H1 (cell line): ENCODE measurements at regions not wholly inside any gene's neighbourhood (a gene's known extent, or its start where the extent isn't known, plus 50 kb on each side); places are given as distances from the start of the nearest gene placed in this dataset.

Experiments
- CTCF ChIA-PET: fragments of 300-600 bp; sonication (Branson Sonifier 250); formaldehyde crosslinking; loops from one replicate; lab custom pipeline; 2021; ENCODE audit not compliant: partially characterized antibody; lab: Charles Lee
- POLR2A ChIA-PET: fragments of 300-600 bp; sonication (Branson Sonifier 250); formaldehyde crosslinking; loops from one replicate; lab custom pipeline; 2021; ENCODE audit warnings: inconsistent platforms; ENCODE audit not compliant: partially characterized antibody; lab: Charles Lee
- DNase-seq, 2 experiments: peaks; one replicate each; pipeline versions ENCODE4 v3.0.0 to v3.0.0-alpha.2; 2010 to 2022; ENCODE audit warnings: low spot score in 2 of 2, low read depth in 1 of 2, mixed read lengths in 1 of 2
- FAIRE-seq: peaks from 2 replicates; lab custom pipeline; 2011; peaks lifted over from hg19 to GRCh38; lab: Jason Lieb, UNC
- H2AFZ ChIP-seq: 2 replicates; pipeline ENCODE4 v1.8.1; 2012; ENCODE audit warnings: low read length, inconsistent platforms
- H2AK5ac ChIP-seq: 2 replicates; pipeline ENCODE4 v1.6.1; 2013; ENCODE audit warnings: low read depth, low read length
- H2BK120ac ChIP-seq: replicated peaks from 2 replicates; pipeline ENCODE3; 2013; ENCODE audit warnings: low read depth, low read length, inconsistent platforms
- H2BK12ac ChIP-seq: 2 replicates; pipeline ENCODE4 v1.6.1; 2013; ENCODE audit warnings: low read depth, low read length
- H2BK15ac ChIP-seq: 2 replicates; pipeline ENCODE4 v1.6.1; 2013; ENCODE audit warnings: low read length
- H2BK20ac ChIP-seq: 2 replicates; pipeline ENCODE4 v1.6.1; 2013; ENCODE audit warnings: low read length
- H2BK5ac ChIP-seq: 2 replicates; pipeline ENCODE4 v1.6.1; 2013; ENCODE audit warnings: low read depth, low read length
- H3K14ac ChIP-seq: 2 replicates; pipeline ENCODE4 v1.6.1; 2013; ENCODE audit warnings: inconsistent platforms; ENCODE audit not compliant: insufficient read length
- H3K18ac ChIP-seq: 2 replicates; pipeline ENCODE4 v1.6.1; 2013; ENCODE audit warnings: low read length; ENCODE audit errors: extremely low read depth
- H3K23ac ChIP-seq: 2 replicates; pipeline ENCODE4 v1.6.1; 2013; ENCODE audit warnings: inconsistent platforms; ENCODE audit not compliant: insufficient read length
- H3K23me2 ChIP-seq: 2 replicates; pipeline ENCODE4 v1.6.1; 2013; ENCODE audit warnings: low read depth, low read length
- H3K27ac ChIP-seq: 2 replicates; pipeline ENCODE4 v1.6.1; 2011; ENCODE audit warnings: low read depth, low read length, inconsistent platforms
- H3K27me3 ChIP-seq, 4 experiments: replicated peaks in 1 of 4; 1 replicate in 1 of 4; 2 replicates in 3 of 4; pipeline versions ENCODE4 v1.6.1 to v1.8.1; 2011 to 2013; ENCODE audit warnings: low read length in 3 of 4, mild to moderate bottlenecking in 3 of 4, inconsistent platforms in 2 of 4, mixed read lengths in 2 of 4, moderate library complexity in 1 of 4; ENCODE audit not compliant: control insufficient read depth in 3 of 4, insufficient read depth in 3 of 4; ENCODE audit errors: extremely low read depth in 1 of 4
- H3K36me3 ChIP-seq, 4 experiments: 2 replicates each; pipeline versions ENCODE4 v1.6.1 to v1.8.1; 2011 to 2013; ENCODE audit warnings: mild to moderate bottlenecking in 4 of 4, low read length in 3 of 4, moderate library complexity in 2 of 4, control low read depth in 1 of 4, inconsistent platforms in 1 of 4; ENCODE audit not compliant: insufficient read depth in 4 of 4, control insufficient read depth in 2 of 4
- H3K4ac ChIP-seq: replicated peaks from 2 replicates; pipeline ENCODE3; 2013; ENCODE audit warnings: low read length, low read depth, mixed read lengths, inconsistent platforms; ENCODE audit not compliant: insufficient read length
- H3K4me1 ChIP-seq, 4 experiments: replicated peaks in 1 of 4; 1 replicate in 1 of 4; 2 replicates in 3 of 4; pipeline versions ENCODE4 v1.6.1 to v1.8.1; 2011 to 2013; ENCODE audit warnings: low read length in 3 of 4, inconsistent platforms in 2 of 4, mixed read lengths in 1 of 4; ENCODE audit not compliant: insufficient read depth in 4 of 4, control insufficient read depth in 3 of 4
- H3K4me2 ChIP-seq, 2 experiments: 2 replicates each; pipeline versions ENCODE4 v1.6.1 to v1.8.1; 2011 to 2013; ENCODE audit warnings: low read depth in 2 of 2, low read length in 2 of 2, control low read depth in 1 of 2, inconsistent platforms in 1 of 2, mild to moderate bottlenecking in 1 of 2; ENCODE audit not compliant: insufficient read depth in 1 of 2
- H3K4me3 ChIP-seq, 4 experiments: fragments of 200-600, 300-600 bp in 1 of 4; sonication (generic), shearing (Covaris generic), sonication (Bioruptor Twin) in 1 of 4; 2 replicates each; pipeline versions ENCODE4 v1.5.1 to v1.8.1; 2011 to 2016; ENCODE audit warnings: low read length in 4 of 4, low read depth in 3 of 4, control low read depth in 2 of 4, inconsistent platforms in 2 of 4, mild to moderate bottlenecking in 2 of 4, mixed read lengths in 1 of 4, moderate library complexity in 1 of 4; ENCODE audit not compliant: insufficient read depth in 2 of 4; ENCODE audit errors: extremely low read depth in 1 of 4
- H3K56ac ChIP-seq: replicated peaks from 2 replicates; pipeline ENCODE3; 2013; ENCODE audit warnings: low read depth, mild to moderate bottlenecking, mixed read lengths, low read length, inconsistent platforms; ENCODE audit not compliant: insufficient read length
- H3K79me1 ChIP-seq: 2 replicates; pipeline ENCODE4 v1.6.1; 2013; ENCODE audit warnings: low read depth, low read length, control low read depth
- H3K79me2 ChIP-seq, 2 experiments: 2 replicates each; pipeline versions ENCODE4 v1.6.1 to v1.8.1; 2012 to 2013; ENCODE audit warnings: low read length in 2 of 2, mild to moderate bottlenecking in 2 of 2, inconsistent platforms in 1 of 2; ENCODE audit not compliant: insufficient read depth in 2 of 2, control insufficient read depth in 1 of 2
- H3K9ac ChIP-seq, 4 experiments: replicated peaks in 1 of 4; 1 replicate in 1 of 4; 2 replicates in 3 of 4; pipeline versions ENCODE4 v1.6.1 to v1.8.1; 2011 to 2013; ENCODE audit warnings: low read depth in 3 of 4, low read length in 3 of 4, control low read depth in 2 of 4, mild to moderate bottlenecking in 2 of 4, moderate library complexity in 2 of 4, inconsistent platforms in 1 of 4; ENCODE audit errors: extremely low read depth in 1 of 4
- H3K9me3 ChIP-seq, 2 experiments: 2 replicates each; pipeline versions ENCODE4 v1.6.1 to v1.8.1; 2012 to 2013; ENCODE audit warnings: mild to moderate bottlenecking in 2 of 2, moderate library complexity in 2 of 2, control low read depth in 1 of 2, inconsistent platforms in 1 of 2, low read depth in 1 of 2, low read length in 1 of 2, mixed read lengths in 1 of 2; ENCODE audit not compliant: insufficient read depth in 2 of 2
- H4K20me1 ChIP-seq, 2 experiments: replicated peaks in 1 of 2; 2 replicates each; pipeline versions ENCODE3 to v1.8.1; 2011 to 2013; ENCODE audit warnings: inconsistent platforms in 2 of 2, low read length in 2 of 2, mild to moderate bottlenecking in 1 of 2; ENCODE audit not compliant: insufficient read depth in 2 of 2, control insufficient read depth in 1 of 2
- H4K5ac ChIP-seq: 2 replicates; pipeline ENCODE4 v1.6.1; 2013; ENCODE audit warnings: low read length, low read depth, mixed read lengths, inconsistent platforms; ENCODE audit not compliant: insufficient read length
- H4K8ac ChIP-seq: 2 replicates; pipeline ENCODE4 v1.8.0; 2013; ENCODE audit warnings: mild to moderate bottlenecking, moderate library complexity, low read length, inconsistent platforms; ENCODE audit not compliant: insufficient read depth; ENCODE audit errors: extremely low read depth
- H4K91ac ChIP-seq: replicated peaks from 2 replicates; pipeline ENCODE3; 2013; ENCODE audit warnings: low read length, mixed read lengths, inconsistent platforms; ENCODE audit not compliant: insufficient read length
- BRCA1 ChIP-seq: IDR thresholded peaks from 2 replicates; pipeline ENCODE4 v1.6.1; 2012; ENCODE audit warnings: low read depth, low read length, improper control_type of control experiment
- WGBS, 2 experiments: shearing (Covaris generic) in 1 of 2; methylation state at CpG; one replicate each; pipeline versions ENCODE4 v1.1.6 to v1.1.7; 2013 to 2015; ENCODE audit warnings: low lambda C conversion rate in 2 of 2, mixed read lengths in 2 of 2, inconsistent platforms in 1 of 2, low coverage in 1 of 2, missing lambda C conversion rate in 1 of 2; ENCODE audit not compliant: insufficient replicate concordance in 2 of 2, insufficient coverage in 1 of 2, insufficient read length in 1 of 2; ENCODE audit errors: extremely low coverage in 1 of 2, missing lambda C conversion rate in 1 of 2; 5-methylcytosine and 5-hydroxymethylcytosine counted together

DNA sequence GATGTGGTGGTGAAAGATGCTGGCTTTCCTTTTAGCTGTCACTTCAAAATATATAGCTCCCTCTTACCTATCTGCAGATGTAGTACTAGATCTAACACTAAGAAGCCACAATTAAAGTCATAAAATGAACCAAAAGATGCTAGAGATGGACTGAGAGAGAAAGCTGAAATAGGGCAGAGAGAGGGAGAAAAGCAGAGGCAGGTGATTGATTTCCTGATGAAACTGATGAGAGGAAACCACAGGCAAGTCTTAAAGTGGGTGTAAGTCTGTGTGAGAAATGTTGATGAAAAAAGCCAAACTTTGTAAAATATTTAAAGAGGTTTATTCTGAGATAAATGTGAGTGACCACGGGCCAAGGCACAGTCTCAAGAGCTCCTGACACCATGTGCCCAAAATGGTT lies 194.3 kb upstream of the MBL2 start:
- Histone ChIP-seq H3K79me1 (no peaks in the 10 kb centered on the region), H2AFZ (no peak overlapping the region), H2BK120ac (peak overlapping the region; percentile 96), H2BK5ac (peak overlapping the region; percentile 96; the same call in 1 of the 2 replicates), H3K4me3 (no peak overlapping the region; a peak in 1 of 8 replicates), H2BK15ac (no peak overlapping the region), H2BK12ac (peak overlapping the region; percentile 64), H3K79me2 (no peaks in the 10 kb centered on the region), H2BK20ac (peak overlapping the region; percentile 87), H3K23ac (no peak overlapping the region), H4K91ac (peak overlapping the region; percentile 96), H2AK5ac (peak overlapping the region; percentile 68; the same call in 1 of the 2 replicates), H3K18ac (peak overlapping the region; percentile 66), H4K8ac (no peak overlapping the region), H3K27ac (peak overlapping the region; percentile 48; the same call in 1 of the 2 replicates), H3K56ac (peak overlapping the region; percentile 17), H3K23me2 (no peaks in the 10 kb centered on the region), H3K9ac (no peak overlapping the region), H3K27me3 (no peaks in the 10 kb centered on the region), H3K4ac (peak overlapping the region; percentile 97), H4K5ac (peak overlapping the region; percentile 98), H3K14ac (no peak overlapping the region), H3K36me3 (peaks cover 0 to 8% (median 4%) of the 10 kb centered on the region in 4 experiments; a peak in 2 of 8 replicates), H3K9me3 (peaks cover under 1 to 9% of the 10 kb centered on the region in 2 experiments; a peak in 3 of 4 replicates), H3K4me1 (peaks cover 2 to 38% (median 9%) of the 10 kb centered on the region in 4 experiments; a peak in 5 of 7 replicates), H4K20me1 (no peaks in the 10 kb centered on the region), H3K4me2 (no peak overlapping the region)
- WGBS, 2 experiments, result 93% methylated on average over 1 of the region's 1 CpG; no CpG with 5 or more reads in 1 of the 2 experiments
- POLR2A ChIA-PET, result interaction anchor here (0.8 kb wide), 1 partner anchor 81 kb away, joined by 3 read pairs; no protein-coding TSS in a partner anchor
- no peak for FAIRE-seq
- CTCF ChIA-PET, result interaction anchor here (1.3 to 1.4 kb wide), 2 partner anchors 16 to 149 kb away, joined by 3 to 9 read pairs; no protein-coding TSS in a partner anchor
- no peak for DNase-seq
- TF ChIP-seq BRCA1, result no peak
